DND-41 (cell line): ENCODE measurements at regions not wholly inside any gene's neighbourhood (a gene's known extent, or its start where the extent isn't known, plus 50 kb on each side); places are given as distances from the start of the nearest gene placed in this dataset.

ENCODE experiments used
- ATAC-seq: fragments of 200-7000 bp; cut with Tn5 transposase; 3 replicates; pipeline ENCODE4 v1.9.1; 2021; ENCODE audit warnings: low read depth; ENCODE audit not compliant: insufficient read depth
- DNase-seq: peaks from one replicate; pipeline ENCODE4 v3.0.0-alpha.2; 2020
- H2AFZ ChIP-seq: 2 replicates; pipeline ENCODE4 v1.6.0; 2012; ENCODE audit warnings: low read depth, low read length
- H3K27ac ChIP-seq: 2 replicates; pipeline ENCODE4 v1.5.1; 2012; ENCODE audit warnings: low read length, inconsistent platforms
- H3K27me3 ChIP-seq: fragments of 200-600 bp; sonication (generic); 2 replicates; pipeline ENCODE4 v1.6.0; 2012; ENCODE audit warnings: low read length, mild to moderate bottlenecking, inconsistent platforms; ENCODE audit not compliant: insufficient read depth, poor library complexity
- H3K36me3 ChIP-seq: 2 replicates; pipeline ENCODE4 v1.5.1; 2012; ENCODE audit warnings: low read length, inconsistent platforms; ENCODE audit not compliant: insufficient read depth
- H3K4me1 ChIP-seq: 2 replicates; pipeline ENCODE4 v1.5.1; 2012; ENCODE audit warnings: mild to moderate bottlenecking, low read length; ENCODE audit not compliant: insufficient read depth
- H3K4me2 ChIP-seq: 2 replicates; pipeline ENCODE4 v1.6.0; 2012; ENCODE audit warnings: mild to moderate bottlenecking, moderate library complexity, low read length, inconsistent platforms; ENCODE audit not compliant: insufficient read depth
- H3K4me3 ChIP-seq, 2 experiments: fragments of 200-600 bp in 1 of 2; shearing (Covaris generic) in 1 of 2; 2 replicates each; pipeline ENCODE4 v1.5.1; 2012 to 2016; ENCODE audit warnings: inconsistent platforms in 2 of 2, low read length in 2 of 2, mild to moderate bottlenecking in 2 of 2, low read depth in 1 of 2, moderate library complexity in 1 of 2
- H3K79me2 ChIP-seq: 2 replicates; pipeline ENCODE4 v1.6.0; 2012; ENCODE audit warnings: low read length, inconsistent platforms; ENCODE audit not compliant: insufficient read depth
- H3K9ac ChIP-seq: 2 replicates; pipeline ENCODE4 v1.6.0; 2012; ENCODE audit warnings: low read depth, mild to moderate bottlenecking, inconsistent platforms, low read length, moderate library complexity
- H3K9me3 ChIP-seq: 2 replicates; pipeline ENCODE4 v1.5.1; 2012; ENCODE audit warnings: low read length, moderate library complexity, mild to moderate bottlenecking, inconsistent platforms; ENCODE audit not compliant: insufficient read depth, severe bottlenecking
- H4K20me1 ChIP-seq: 2 replicates; pipeline ENCODE4 v1.6.0; 2012; ENCODE audit warnings: low read length; ENCODE audit not compliant: insufficient read depth
- CTCF ChIP-seq: IDR thresholded peaks from 2 replicates; pipeline ENCODE4 v1.5.1; 2012; ENCODE audit warnings: borderline replicate concordance, low read length, moderate library complexity, mild to moderate bottlenecking; ENCODE audit not compliant: poor library complexity, severe bottlenecking; ENCODE audit errors: extremely low read depth
- EZH2 ChIP-seq: IDR thresholded peaks from 3 replicates; pipeline ENCODE4 v1.6.1; 2012; ENCODE audit warnings: borderline replicate concordance, low read depth, mild to moderate bottlenecking, moderate library complexity, low read length, inconsistent platforms; ENCODE audit not compliant: severe bottlenecking

- Histone ChIP-seq H3K27me3 (no peaks in the 10 kb centered on the region), H3K27ac (no peak overlapping the region), H3K4me3 (no peak overlapping the region), H4K20me1 (no peaks in the 10 kb centered on the region), H3K9ac (no peak overlapping the region), H3K4me1 (no peaks in the 10 kb centered on the region), H3K4me2 (no peak overlapping the region), H3K9me3 (no peaks in the 10 kb centered on the region), H2AFZ (no peak overlapping the region), H3K36me3 (no peaks in the 10 kb centered on the region), H3K79me2 (no peaks in the 10 kb centered on the region)
- ATAC-seq, result no peak
- TF ChIP-seq EZH2, result no peak
- TF ChIP-seq CTCF, result no peak
- no peak for DNase-seq
Measured at GRCh38 chr5:147983742-147984141, 77.4 kb upstream of the C5orf46 start.

- ATAC-seq (no peak), DNase-seq (no peak)
- H3K4me1 ChIP-seq, result no peaks in the 10 kb centered on the region
- no peak overlapping the region for H3K27ac ChIP-seq
- no peak overlapping the region for H3K4me3 ChIP-seq
- no peak overlapping the region for H3K9ac ChIP-seq
- no peaks in the 10 kb centered on the region for H3K9me3 ChIP-seq
- H3K4me2 ChIP-seq, result no peak overlapping the region
- no peak overlapping the region for H2AFZ ChIP-seq
- no peaks in the 10 kb centered on the region for H3K36me3 ChIP-seq
- no peaks in the 10 kb centered on the region for H4K20me1 ChIP-seq
- H3K27me3 ChIP-seq, result no peaks in the 10 kb centered on the region
- TF ChIP-seq EZH2 (no peak), CTCF (no peak)
- H3K79me2 ChIP-seq, result no peaks in the 10 kb centered on the region
Measured at GRCh38 chr5:147981074-147981473, 74.7 kb upstream of the C5orf46 start.

GRCh38 chr5:147979761-147980160 lies 73.4 kb upstream of the C5orf46 start:
- H3K4me3 ChIP-seq, result no peak overlapping the region
- TF ChIP-seq CTCF (no peak), EZH2 (no peak)
- ATAC-seq (no peak), DNase-seq (no peak)
- H3K4me2 ChIP-seq, result no peak overlapping the region
- no peaks in the 10 kb centered on the region for H3K79me2 ChIP-seq
- no peaks in the 10 kb centered on the region for H3K9me3 ChIP-seq
- no peak overlapping the region for H2AFZ ChIP-seq
- H3K27ac ChIP-seq, result no peak overlapping the region
- H4K20me1 ChIP-seq, result no peaks in the 10 kb centered on the region
- no peaks in the 10 kb centered on the region for H3K27me3 ChIP-seq
- H3K36me3 ChIP-seq, result no peaks in the 10 kb centered on the region
- H3K9ac ChIP-seq, result no peak overlapping the region
- H3K4me1 ChIP-seq, result no peaks in the 10 kb centered on the region
